Activated naive CD8-positive, alpha-beta T cell treated with anti-CD3 and anti-CD28 coated beads, Interleukin-2, amount 50 U/mL, for 16 hours (primary cell): ENCODE measurements at regions not wholly inside any gene's neighbourhood (a gene's known extent, or its start where the extent isn't known, plus 50 kb on each side); places are given as distances from the start of the nearest gene placed in this dataset.
"Not testable (repeated sequence)": the region's sequence is repeated elsewhere in the genome, so short reads cannot be mapped to it uniquely, and the experiment has no call there.

ENCODE experiments used
- DNase-seq: peaks from one replicate; pipeline ENCODE4 v3.0.0-alpha.2; 2020; ENCODE audit warnings: low read depth, low spot score

- not testable (repeated sequence) for DNase-seq
Measured at GRCh38 chr10:9347933-9348332, 1293.4 kb downstream of the GATA3 start.

- no peak for DNase-seq
Measured at GRCh38 chr10:9357471-9357870, 1303.0 kb downstream of the GATA3 start.

GRCh38 chr10:9362721-9363120 is 1308.2 kb downstream of the GATA3 start:
- DNase-seq, result no peak

GRCh38 chr10:9379183-9379582 is 1324.7 kb downstream of the GATA3 start:
- DNase-seq, result no peak

GRCh38 chr10:9381733-9382532 is 1327.4 kb downstream of the GATA3 start:
- no peak for DNase-seq

GRCh38 chr10:9382533-9382866 is 1328.0 kb downstream of the GATA3 start:
- DNase-seq, result no peak

GRCh38 chr10:9390516-9390915 is 1336.0 kb downstream of the GATA3 start:
- DNase-seq, result no peak

- no peak for DNase-seq
Measured at GRCh38 chr10:9399275-9399983, 1344.9 kb downstream of the GATA3 start.

GRCh38 chr10:9402067-9402466 is 1347.6 kb downstream of the GATA3 start:
- not testable (repeated sequence) for DNase-seq

GRCh38 chr10:9402507-9403195 is 1348.2 kb downstream of the GATA3 start:
- not testable (repeated sequence) for DNase-seq

- not testable (repeated sequence) for DNase-seq
Measured at GRCh38 chr10:9407201-9407600, 1352.7 kb downstream of the GATA3 start.

GRCh38 chr10:9416331-9416730 is 1361.8 kb downstream of the GATA3 start:
- no peak for DNase-seq

GRCh38 chr10:9419757-9420156 is 1365.3 kb downstream of the GATA3 start:
- no peak for DNase-seq

- no peak for DNase-seq
Measured at GRCh38 chr10:9427209-9427608, 1372.7 kb downstream of the GATA3 start.

- DNase-seq, result no peak
Measured at GRCh38 chr10:9437131-9437530, 1382.6 kb downstream of the GATA3 start.

- no peak for DNase-seq
Measured at GRCh38 chr10:9443758-9444157, 1389.3 kb downstream of the GATA3 start.

- DNase-seq, result no peak
Measured at GRCh38 chr10:9449530-9449929, 1395.0 kb downstream of the GATA3 start.

- DNase-seq, result no peak
Measured at GRCh38 chr10:9450801-9451200, 1396.3 kb downstream of the GATA3 start.

- DNase-seq, result no peak
Measured at GRCh38 chr10:9451211-9451773, 1396.8 kb downstream of the GATA3 start.

GRCh38 chr10:9452056-9452455 is 1397.6 kb downstream of the GATA3 start:
- DNase-seq, result no peak

- DNase-seq, result not testable (repeated sequence)
Measured at GRCh38 chr10:9453871-9454270, 1399.4 kb downstream of the GATA3 start.

GRCh38 chr10:9469663-9470205 is 1415.2 kb downstream of the GATA3 start:
- no peak for DNase-seq
